ENCODE measurements at regions not wholly inside any gene's neighbourhood (a gene's known extent, or its start where the extent isn't known, plus 50 kb on each side); places are given as distances from the start of the nearest gene placed in this dataset.

- TF ChIP-seq, protein P1, sequence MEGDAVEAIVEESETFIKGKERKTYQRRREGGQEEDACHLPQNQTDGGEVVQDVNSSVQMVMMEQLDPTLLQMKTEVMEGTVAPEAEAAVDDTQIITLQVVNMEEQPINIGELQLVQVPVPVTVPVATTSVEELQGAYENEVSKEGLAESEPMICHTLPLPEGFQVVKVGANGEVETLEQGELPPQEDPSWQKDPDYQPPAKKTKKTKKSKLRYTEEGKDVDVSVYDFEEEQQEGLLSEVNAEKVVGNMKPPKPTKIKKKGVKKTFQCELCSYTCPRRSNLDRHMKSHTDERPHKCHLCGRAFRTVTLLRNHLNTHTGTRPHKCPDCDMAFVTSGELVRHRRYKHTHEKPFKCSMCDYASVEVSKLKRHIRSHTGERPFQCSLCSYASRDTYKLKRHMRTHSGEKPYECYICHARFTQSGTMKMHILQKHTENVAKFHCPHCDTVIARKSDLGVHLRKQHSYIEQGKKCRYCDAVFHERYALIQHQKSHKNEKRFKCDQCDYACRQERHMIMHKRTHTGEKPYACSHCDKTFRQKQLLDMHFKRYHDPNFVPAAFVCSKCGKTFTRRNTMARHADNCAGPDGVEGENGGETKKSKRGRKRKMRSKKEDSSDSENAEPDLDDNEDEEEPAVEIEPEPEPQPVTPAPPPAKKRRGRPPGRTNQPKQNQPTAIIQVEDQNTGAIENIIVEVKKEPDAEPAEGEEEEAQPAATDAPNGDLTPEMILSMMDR (IDR thresholded peaks at IDR 0.05): no peak
- TF ChIP-seq EZH2 (IDR thresholded peaks at IDR 0.05): no peak
Observed at GRCh38 chr3:157793745-157794144, 290.5 kb upstream of the VEPH1 start.

Data from neural progenitor cell (in vitro differentiated cells).